Urothelium cell line (cell line): ENCODE measurements at regions not wholly inside any gene's neighbourhood (a gene's known extent, or its start where the extent isn't known, plus 50 kb on each side); places are given as distances from the start of the nearest gene placed in this dataset.

Source experiments
- DNase-seq: peaks from one replicate; pipeline ENCODE4 v3.0.0; 2011; ENCODE audit warnings: low spot score, mixed read lengths
- FAIRE-seq: peaks from 2 replicates; lab custom pipeline; 2011; peaks lifted over from hg19 to GRCh38; lab: Jason Lieb, UNC

- FAIRE-seq (no peak), DNase-seq (no peak)
These were observed 168.2 kb downstream of the DLL1 start for GRCh38 chr6:170122651-170123050.

GRCh38 chr6:170117111-170117972 is 173.5 kb downstream of the DLL1 start:
- DNase-seq = no peak
- FAIRE-seq = no peak

GRCh38 chr6:170116636-170117035 is 174.2 kb downstream of the DLL1 start:
- DNase-seq (no peak), FAIRE-seq (no peak)

- FAIRE-seq (no peak), DNase-seq (no peak)
These were observed 175.7 kb downstream of the DLL1 start for GRCh38 chr6:170114956-170115855.

- no peak for DNase-seq
- FAIRE-seq = no peak
These were observed 176.5 kb downstream of the DLL1 start for GRCh38 chr6:170114187-170114945.

- FAIRE-seq = no peak
- DNase-seq = no peak
These were observed 177.7 kb downstream of the DLL1 start for GRCh38 chr6:170113141-170113540.

GRCh38 chr6:170112583-170112860 is 178.4 kb downstream of the DLL1 start:
- DNase-seq (no peak), FAIRE-seq (no peak)

- no peak for DNase-seq
- no peak for FAIRE-seq
These were observed 178.9 kb downstream of the DLL1 start for GRCh38 chr6:170111816-170112582.

- FAIRE-seq = no peak
- DNase-seq = no peak
These were observed 179.7 kb downstream of the DLL1 start for GRCh38 chr6:170111141-170111664.

- FAIRE-seq (no peak), DNase-seq (no peak)
These were observed 180.4 kb downstream of the DLL1 start for GRCh38 chr6:170110201-170111140.

GRCh38 chr6:170108890-170109587 is 181.8 kb downstream of the DLL1 start:
- DNase-seq = no peak
- FAIRE-seq = no peak

GRCh38 chr6:170108456-170108855 is 182.4 kb downstream of the DLL1 start:
- DNase-seq = no peak
- no peak for FAIRE-seq

- no peak for FAIRE-seq
These were observed 183.2 kb downstream of the DLL1 start for GRCh38 chr6:170107606-170108222.

GRCh38 chr6:170106906-170107525 is 183.9 kb downstream of the DLL1 start:
- FAIRE-seq (no peak), DNase-seq (no peak)

More at GRCh38 chr6:170107606-170108222, 183.2 kb downstream of the DLL1 start:
- no peak for DNase-seq

GRCh38 chr6:170102582-170103481 is 188.0 kb downstream of the DLL1 start:
- DNase-seq = no peak
- no peak for FAIRE-seq

- DNase-seq = no peak
- FAIRE-seq = no peak
These were observed 188.8 kb downstream of the DLL1 start for GRCh38 chr6:170102038-170102437.
